HG02610 (cell line): ENCODE measurements at regions not wholly inside any gene's neighbourhood (a gene's known extent, or its start where the extent isn't known, plus 50 kb on each side); places are given as distances from the start of the nearest gene placed in this dataset.

Experiments used
- ATAC-seq: cut with Tn5 transposase; IDR thresholded peaks from one replicate; pipeline ENCODE4 v1.9.1; 2021; ENCODE audit warnings: mild to moderate bottlenecking, moderate library complexity; ENCODE audit not compliant: unreplicated experiment

DNA sequence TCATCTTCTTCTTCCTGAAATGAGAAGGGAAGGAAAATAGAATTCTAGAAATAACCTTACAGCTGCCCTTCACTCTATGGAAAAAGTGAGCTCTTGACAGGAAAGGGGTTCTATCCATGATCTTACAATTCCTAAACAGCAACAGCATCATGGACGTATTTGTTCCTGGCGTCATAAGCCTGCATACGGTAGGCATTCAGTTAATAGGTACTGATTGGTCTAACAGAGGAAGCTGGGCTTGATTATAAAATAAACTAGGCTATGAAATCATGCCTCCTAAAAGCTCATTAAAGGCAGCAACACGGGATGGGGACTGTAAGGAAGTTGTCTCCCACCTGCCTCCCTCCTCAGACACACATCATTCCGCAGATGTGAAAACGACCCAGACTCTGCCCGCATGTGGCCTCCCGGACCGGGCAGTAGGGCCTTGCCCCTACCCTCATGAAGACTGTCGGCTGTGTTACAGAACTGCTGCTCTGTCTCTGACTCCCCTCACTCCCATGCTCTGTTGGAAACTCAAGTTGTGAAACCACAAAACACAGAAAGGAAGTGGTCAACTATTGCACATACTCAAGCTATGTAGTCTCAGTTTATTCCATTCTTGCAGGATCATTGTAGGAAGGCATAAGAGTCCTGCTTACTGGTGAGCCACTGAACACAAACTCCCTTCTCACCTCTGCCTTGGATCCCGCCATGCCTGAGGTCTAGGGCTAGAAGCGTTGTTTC lies 129.8 kb downstream of the DLEU7 start:
- ATAC-seq = peak; percentile 81

DNA sequence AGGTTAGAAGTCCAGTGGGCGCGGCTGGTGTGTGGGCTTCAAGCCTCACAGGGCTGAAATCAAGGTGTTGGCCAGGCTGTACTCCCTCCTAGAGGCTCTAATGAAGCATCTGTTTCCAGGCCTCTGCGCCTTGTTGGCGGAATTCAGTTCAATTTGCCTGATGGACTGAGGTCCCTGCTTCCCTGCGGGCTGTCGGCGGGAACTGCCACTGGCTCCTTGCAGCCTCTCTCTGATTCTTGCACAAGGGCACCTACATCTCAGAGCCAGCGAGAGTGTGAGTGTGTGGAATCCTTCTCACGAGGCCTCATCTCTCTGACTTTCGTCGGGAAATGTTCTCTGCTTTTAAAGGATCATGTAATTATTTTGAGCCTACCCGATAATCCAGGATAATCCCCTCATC lies 128.6 kb downstream of the DLEU7 start:
- no peak for ATAC-seq

DNA sequence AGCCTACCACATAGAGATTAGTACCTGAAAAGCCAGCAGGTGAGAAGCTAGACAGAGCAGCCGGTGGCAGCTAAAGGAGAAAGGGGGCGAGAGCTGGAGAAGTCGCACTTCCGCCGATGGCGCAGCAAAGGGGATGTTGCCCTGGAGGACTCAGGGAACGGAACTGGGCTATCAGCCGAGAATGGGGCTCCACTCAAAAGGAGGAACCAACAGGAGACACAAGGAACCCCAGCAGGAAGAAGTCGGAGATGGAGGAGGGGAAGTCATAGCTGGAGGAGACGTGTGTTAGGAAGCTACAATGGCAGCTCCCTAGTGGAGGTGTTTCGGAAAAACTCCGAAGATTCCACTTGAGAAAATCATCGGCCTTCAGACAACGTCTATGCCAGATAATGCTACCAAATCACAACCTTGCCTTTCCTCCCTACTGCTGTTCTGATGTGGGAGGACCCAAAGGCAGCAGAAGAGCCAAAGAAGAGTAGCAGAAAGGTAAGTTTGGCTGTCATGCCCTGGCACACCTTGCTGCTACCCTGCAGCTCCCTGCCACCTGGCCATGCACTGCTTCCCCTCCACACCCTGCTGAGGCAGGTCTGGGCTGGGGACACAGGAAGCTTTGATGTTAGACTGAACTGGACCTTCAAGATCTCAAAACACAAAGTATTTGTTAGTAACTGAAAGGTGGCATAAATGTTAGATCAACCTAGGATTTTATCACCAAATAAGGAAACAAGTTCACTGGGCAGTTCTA lies 127.9 kb downstream of the DLEU7 start:
- ATAC-seq = no peak

DNA sequence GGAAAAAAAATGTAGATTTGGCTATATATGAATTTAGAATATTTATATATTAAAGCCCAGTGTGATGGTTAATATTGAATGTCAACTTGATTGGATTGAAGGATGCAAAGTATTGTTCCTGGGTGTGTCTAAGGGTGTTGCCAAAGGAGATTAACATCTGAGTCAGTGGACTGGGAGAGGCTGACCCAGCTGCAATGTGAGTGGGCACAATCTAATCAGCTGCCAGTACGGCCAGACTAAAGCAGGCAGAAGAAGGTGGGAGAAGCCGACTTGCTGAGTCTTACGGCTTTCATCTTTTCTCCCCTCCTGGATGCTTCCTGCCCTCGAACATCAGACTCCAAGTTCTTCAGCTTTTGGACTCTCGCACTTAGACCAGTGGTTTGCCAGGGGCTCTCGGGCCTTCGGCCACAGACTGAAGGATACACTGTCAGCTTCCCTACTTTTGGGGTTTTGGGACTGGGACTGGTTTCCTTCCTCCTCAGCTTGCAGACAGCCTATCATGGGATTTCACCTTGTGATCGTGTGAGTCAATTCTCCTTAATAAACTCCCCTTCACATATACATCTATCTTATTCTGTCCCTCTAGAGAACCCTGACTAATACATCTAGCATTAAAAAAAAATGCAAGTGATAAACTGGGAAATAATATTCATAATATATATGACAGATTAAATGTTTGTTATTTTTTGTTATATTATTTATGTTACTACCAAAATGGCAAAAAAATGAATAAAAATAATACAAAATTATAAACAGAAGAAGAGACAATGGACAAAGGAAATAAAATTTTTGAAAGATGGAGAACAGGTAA lies 122.4 kb downstream of the DLEU7 start:
- ATAC-seq = no peak

DNA sequence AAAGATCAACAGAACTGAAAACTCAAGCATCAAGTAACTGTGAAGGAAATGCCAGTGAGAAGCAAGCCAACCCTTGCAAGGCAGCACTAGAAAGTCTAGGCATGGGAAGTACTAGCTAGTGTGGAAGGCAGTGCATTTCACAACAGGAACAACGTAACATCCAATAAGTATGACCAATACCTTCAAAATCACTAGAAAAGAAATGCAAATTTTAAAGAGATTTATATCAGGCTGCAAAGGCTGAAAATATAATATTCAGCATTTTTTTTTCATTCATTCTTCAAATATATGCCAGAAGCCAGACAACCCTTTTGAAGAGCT lies 121.9 kb downstream of the DLEU7 start:
- no peak for ATAC-seq

DNA sequence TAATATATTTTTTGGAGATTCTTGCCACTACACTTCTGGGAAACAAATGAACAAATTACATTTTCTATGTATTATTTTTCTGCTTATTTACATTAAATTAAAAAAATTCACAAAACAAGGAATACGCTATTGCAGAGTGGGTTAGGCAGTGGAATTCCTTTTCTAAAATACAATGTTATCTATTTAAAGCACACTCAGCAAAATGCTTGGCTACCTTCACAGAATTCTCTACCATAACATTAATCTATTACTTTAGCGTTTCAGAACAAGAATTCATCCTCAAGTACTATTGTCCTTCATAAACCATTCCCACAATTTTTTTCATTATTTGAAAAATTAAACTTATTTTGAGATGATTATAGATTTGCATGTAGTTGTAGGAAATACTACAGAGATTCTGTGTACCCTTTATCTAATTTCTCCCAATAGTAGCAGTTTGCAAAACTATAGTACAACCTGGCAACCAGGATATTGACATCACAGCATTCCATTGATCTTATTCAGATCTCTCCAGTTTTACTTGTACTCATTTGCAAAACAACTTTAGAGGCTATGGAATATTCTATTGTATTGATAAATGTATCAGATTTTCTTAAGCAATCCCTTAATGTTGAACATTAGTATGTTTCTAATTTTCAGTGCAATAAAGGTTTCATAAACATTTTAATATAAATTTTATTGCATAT lies 120.9 kb downstream of the DLEU7 start:
- ATAC-seq = no peak

DNA sequence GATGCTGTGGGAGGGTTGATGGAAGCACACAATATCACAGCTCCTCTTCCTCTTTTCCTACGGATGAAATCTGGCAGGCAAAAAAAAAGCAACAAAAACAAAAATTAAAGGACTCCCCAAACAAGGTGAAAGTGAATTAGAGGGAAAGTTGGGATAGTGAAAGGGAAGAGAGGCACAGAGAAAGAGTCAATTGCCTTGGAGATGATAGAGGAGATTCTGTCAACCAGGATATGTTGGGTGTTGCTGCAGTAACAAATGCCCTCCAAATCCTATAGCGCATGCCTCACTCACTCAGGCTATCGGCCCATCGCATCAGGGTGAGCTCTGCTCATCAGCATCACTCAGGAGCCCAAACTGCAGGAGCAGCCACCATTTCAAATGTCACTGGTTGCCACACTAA lies 119.1 kb downstream of the DLEU7 start:
- no peak for ATAC-seq

DNA sequence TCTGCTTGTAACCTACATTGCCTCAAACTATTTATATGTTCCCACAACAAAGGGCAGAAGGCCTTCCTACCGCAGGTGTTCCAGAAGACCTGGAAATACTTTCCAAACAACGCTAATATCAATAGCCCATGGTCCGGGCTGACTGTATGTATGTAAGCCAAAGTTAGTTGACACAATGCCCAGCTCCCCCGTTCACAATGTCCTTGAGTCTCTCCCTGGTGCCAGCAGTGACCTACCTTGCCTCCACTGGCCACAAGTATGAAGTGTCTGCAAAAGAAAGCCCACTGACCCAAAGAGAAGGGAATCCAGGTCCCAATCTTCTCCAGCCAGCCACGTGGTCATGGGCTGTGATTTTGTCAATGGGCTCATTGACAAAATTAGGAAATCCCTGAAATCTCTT lies 118.6 kb downstream of the DLEU7 start:
- no peak for ATAC-seq

DNA sequence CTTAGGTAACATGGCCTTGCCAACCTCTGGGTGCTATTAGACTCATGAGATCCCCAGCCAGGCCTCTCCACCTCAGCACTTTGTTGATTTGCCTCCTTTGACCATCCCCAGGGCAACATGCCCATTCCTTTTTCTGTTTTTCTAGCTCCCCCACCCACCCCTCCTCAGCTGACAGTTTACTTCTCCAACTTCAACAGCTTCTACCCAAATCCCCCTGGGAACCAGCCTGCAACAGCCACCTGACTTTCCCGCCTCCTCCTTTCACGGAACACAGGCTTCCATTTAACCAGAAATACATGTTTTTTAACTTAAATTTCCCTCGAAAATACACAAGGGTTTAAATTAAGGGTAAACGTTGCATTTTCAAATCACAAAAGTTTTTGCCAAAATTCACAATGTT lies 117.3 kb downstream of the DLEU7 start:
- no peak for ATAC-seq

DNA sequence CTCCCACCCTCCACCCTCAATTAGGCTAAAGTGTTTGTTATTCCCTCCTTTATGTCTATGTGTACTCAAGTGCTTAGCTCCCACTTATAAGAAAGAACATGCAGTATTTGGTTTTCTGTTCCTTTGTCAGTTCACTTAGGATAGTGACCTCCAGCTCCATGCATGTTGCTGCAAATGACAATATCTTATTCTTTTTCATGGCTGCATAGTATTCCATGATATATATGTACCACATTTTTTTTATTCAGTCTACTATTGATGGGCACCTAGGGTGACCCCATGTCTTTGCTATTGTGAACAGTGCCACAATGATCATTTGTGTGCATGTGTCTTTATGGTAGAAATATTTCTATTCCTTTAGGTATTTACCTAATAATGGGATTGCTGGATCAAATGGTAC lies 114.3 kb downstream of the DLEU7 start:
- ATAC-seq = no peak

DNA sequence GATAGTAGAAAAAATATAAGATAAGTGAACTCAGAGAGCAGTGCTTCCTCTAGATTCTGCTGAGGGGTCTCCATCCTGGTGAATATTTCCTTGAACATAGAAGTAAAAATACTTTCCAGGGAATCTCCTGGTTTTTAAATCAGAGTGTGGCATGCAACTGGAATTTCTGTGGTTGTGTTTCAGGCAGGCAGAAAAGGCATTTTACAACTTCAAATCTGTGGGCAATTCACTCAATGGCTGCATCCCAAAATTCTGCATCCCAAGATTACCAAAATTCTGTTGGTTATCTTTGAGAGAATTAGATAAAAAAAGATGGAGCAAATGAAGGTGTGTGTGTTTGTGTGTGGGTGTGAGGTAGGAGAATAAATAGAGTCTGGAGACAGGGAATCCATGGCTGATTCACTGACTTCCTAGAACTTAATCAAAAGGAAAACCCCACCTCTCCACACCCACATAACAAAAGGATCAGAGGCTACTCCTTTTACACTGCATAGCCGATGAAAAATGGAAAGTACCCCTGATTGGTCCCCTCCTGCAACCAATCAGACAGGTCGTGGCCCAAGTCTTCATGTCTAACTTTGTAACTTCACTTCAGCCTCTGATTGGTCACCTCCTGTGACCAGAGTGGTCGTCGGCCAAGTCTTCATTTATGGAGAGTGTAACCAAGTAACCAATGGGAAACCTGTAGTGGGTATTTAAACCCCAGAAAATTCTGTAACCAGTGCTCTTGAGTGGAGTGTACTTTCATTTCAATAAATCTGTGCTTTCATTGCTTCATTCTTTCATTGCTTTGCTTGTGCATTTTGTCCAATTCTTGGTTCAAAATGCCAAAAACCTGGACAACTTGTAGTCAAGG lies 112.8 kb downstream of the DLEU7 start:
- no peak for ATAC-seq

DNA sequence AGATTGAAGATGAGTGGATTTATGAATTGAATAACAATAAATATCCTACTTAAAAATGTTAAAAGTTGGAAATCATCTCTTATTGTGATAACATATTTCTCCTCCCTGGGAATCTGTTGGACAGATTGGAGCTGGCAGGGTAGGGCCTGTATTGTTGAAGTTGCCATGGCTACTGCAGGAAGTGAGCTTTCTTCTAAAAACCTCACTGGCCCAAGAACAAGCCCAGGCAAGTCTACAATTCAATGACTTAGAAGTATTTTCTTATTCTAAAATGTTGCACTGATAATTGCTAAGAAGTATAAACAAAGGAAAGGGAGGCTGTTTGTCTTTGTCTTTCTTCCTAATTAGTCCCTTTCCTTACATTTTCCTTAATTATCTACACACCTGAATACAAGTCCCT lies 112.1 kb downstream of the DLEU7 start:
- no peak for ATAC-seq

DNA sequence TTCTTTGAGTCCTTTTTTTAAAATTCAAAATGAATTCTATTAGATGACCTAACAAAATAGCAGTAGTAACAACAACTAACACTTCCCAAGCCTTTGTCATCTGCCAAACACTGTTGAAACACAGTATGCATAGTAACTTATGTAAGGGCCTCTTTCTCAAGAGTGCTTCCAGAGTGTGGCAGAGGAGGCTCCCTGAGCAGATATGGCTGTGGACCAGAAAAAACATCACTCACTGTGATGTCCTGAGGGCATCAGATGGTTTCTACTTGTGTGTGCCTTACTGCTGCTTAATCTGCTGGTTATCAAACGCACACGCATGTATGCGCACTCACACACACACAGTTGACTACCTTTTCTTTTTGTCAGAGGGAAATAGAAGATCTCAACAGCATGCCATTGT lies 110.8 kb downstream of the DLEU7 start:
- no peak for ATAC-seq

DNA sequence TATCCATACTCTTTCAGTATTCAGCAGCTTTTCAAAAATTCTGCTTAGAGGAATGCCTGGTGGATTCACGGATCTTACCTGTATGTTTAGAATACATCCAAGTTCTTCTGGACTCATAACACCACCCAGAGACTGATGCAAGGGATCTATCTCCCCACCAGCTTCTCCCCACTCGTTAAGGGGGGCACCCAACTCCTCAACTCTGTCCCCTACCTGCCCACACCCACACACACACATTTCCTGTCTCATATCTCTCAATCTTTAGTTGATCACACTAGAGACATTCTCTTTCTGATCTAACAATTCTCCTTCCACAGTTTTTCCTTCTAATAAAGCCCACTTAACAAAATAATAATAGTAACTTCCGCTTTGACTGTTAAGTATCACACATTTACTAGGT lies 110.1 kb downstream of the DLEU7 start:
- no peak for ATAC-seq

DNA sequence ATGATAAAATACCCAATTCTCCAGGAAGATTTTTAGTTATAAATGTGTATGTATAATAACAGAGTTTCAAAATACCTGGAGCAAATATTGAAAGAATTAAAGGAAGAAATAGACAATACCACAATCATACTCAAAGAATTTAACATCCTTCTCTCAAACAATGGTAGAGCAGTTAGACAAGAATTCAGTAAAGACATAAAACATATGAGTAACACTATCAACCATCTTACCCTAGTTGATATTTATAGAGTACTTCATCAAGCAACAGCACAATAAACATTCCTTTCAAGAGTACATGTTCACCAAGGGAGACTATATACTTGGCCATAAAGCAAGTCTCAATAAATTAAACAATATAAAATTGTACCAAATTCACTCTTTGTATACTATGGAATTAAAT lies 108.4 kb downstream of the DLEU7 start:
- no peak for ATAC-seq

DNA sequence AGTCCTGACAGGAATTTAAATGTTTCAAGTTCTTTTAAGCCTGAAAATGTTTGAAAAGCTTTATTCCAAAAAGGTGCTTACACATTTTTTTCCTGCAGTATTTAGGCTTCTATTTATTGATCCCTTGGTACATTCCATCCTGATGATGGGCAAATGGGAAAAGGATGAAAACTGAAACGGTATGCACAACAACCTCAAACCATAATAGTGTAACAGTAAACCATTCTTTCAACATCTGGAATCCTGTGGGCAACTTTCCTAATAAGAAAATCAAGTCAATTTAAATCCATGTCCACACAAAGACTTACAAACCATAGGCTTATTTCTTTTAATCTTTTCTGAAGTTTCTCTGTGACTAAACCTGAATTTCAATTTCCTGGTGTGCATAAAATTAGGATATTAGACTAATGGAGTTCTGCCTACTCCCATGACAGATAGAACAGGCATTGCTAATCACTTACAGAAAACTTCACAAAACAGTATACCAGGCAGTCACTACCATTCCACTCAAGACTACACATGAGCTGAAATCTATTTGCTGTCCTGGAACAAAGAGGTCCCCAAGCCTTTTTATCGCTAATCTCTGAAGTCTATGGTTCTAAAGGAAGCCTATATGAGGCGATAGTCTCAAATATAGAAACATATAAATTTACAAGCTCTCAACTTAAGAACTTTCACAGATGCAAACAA lies 103.3 kb downstream of the DLEU7 start:
- no peak for ATAC-seq

DNA sequence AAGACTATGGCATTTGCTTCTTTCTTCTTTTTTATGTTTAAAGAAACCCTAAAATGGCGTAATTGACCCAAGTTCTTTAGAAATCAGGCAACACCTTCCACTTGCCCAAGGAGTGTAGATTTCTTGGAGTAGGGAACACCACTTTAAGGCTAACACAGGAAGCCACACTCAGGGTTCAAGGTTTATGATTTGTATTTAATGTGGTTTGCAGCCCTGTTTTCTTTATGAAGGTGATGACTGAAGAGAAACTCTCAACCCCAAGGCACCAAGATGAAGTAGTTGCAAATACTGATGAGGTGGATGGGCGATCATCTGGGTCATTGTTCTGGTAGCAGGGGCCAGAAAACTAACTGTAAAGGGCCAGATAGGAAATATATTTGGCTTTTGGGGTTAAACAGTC lies 101.1 kb downstream of the DLEU7 start:
- no peak for ATAC-seq

DNA sequence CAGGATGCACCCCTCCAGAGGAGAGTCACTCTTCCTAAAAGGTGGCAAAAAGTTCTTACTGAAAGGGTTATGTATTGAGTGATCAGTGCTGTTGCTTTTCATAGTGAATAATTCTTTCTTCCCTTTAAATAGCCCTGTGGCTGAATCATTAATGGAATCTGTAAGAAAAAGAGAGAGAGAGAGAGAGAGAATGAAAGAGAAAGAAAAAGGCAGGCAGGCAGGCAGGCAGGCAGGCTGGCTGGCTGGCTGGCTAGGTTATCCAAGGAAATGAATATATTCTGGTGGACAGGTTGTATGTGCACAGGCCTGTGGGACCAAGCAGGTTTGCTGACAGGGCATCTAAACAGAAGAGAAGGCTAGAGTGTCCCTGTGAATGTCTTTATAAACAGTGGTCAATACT lies 100.5 kb downstream of the DLEU7 start:
- ATAC-seq = no peak

DNA sequence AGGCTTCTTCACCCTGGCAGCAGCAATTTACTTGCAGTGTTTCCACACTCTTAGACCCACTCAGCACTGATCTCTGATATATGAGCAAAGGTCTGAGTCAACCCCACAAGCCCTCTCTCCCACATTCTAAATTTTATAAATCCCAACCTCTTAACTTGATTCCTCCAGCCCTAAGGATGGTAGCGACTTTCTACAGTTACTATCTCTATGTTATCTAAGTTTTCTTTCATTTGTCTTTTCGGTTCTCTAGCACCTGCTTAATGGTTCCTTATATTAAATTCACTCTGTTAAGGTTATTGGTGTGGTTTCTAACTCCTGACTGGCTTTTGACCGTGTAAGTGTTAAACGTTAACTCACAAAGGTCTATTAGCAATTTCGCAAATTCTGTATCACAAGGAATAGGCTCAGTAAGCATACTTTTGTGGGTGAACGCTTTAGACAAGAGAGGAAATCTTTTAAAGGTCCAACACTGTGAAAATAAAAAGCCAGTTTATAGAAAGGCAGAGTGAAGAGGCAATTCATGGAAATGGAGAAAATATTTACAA lies 99.3 kb downstream of the DLEU7 start:
- ATAC-seq = no peak
